ENCODE measurements at regions not wholly inside any gene's neighbourhood (a gene's known extent, or its start where the extent isn't known, plus 50 kb on each side); places are given as distances from the start of the nearest gene placed in this dataset.
A peak's percentile ranks its signal among the peaks of the same experiment; 100 is the strongest.
"Not testable (repeated sequence)": the region's sequence is repeated elsewhere in the genome, so short reads cannot be mapped to it uniquely, and the experiment has no call there.

DNA sequence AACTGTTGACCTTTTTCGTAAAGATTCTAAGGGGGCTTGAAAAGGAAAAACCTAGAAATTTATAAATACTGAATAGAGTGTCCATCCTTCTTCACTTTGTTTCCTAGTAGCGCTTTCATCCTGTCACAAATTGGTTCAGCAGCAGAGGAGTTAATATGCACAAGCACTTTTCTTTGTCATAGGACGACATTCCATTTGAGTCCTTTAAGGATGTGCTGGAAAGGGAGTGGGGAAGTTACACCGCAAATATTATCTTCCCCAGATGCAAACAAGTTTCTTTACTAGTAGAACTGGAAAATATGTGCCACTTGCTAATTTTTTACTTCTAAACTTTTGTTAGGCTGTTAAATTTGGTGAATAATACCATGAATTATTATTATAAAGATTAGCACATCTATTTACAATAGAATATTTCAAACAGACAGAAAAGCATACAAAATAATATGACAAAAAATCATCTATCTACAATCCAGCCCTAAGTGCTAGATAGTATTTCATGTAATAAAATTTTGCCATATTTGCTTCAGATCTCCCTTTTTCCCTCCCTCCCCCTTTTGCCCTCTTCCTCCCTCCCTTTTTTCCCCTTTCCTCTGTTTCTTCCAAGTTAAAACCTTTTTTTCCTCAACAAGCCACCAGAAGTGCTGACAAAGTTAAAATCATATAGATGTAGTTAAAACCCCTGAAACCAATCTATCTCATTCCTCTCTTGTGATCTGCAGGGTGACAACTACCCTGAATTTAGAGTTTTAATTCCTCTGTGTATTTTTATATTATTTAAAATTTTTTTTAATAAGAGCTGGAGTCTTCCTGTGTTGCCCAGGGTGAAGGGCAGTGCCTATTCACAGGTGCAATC is 50.5 kb upstream of the MAP4K3 start:
- Mint-ChIP-seq H3K27me3 (peaks cover 0 to 2% (median 0%) of the 10 kb centered on the region in 5 donors), H3K36me3 (peaks cover 0 to 2% (median 0%) of the 10 kb centered on the region in 3 donors), H3K27ac (no peak overlapping the region), H3K4me3 (no peak overlapping the region), H3K4me1 (peaks cover 0 to 20% (median 1%) of the 10 kb centered on the region in 4 donors), H3K9me3 (no peaks in the 10 kb centered on the region)
- POLR2A ChIA-PET = no interaction called here
- ATAC-seq = no peak
- DNase-seq = no peak

DNA sequence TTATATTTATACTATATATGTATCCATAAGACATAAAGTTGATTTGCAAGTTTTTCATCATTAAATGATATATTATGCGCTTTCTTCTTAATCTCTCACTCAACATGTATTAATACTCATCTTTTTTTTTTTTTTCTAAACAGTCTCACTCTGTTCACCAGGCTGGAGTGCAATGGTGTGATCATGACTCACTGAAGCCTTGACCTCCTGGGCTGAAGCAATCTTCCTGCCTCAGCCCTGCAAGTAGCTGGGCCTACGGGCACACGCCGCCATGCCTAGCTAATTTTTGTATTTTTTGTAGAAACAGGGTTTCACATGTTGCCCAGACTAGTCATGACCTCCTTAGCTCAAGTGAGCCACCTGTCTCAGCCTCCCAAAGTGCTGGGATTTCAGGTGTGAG is 51.4 kb upstream of the MAP4K3 start:
- POLR2A ChIA-PET = no interaction called here
- DNase-seq (no peak), ATAC-seq (no peak)
- no peaks in the 10 kb centered on the region for H3K9me3 Mint-ChIP-seq
- no peak overlapping the region for H3K27ac Mint-ChIP-seq
- H3K4me1 Mint-ChIP-seq = peaks cover 0 to 23% (median 1%) of the 10 kb centered on the region in 4 donors
- H3K4me3 Mint-ChIP-seq = no peak overlapping the region
- H3K27me3 Mint-ChIP-seq = peaks cover 0 to 2% (median 0%) of the 10 kb centered on the region in 5 donors
- peaks cover 0 to 2% (median 0%) of the 10 kb centered on the region in 3 donors for H3K36me3 Mint-ChIP-seq

DNA sequence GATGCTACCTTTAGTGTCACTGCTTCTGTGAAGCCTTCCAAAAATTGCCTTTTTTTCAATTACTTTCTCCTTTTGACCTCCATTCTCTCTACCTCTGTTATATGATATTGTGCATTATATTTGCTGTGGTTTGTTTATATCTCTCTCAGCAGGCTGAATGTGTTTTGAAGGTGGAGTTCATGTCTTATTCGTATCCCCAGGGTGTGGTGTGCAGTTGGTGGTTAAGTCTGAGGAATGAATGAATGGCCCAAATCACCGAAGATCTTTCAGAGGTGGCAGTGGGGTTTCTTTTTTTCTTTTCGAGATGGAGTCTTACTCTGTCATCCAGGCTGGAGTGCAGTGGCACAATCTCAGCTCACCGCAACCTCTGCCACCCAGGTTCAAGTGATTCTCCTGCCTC is 53.5 kb upstream of the MAP4K3 start:
- Mint-ChIP-seq H3K4me1 (peaks cover 0 to 32% (median 0%) of the 10 kb centered on the region in 4 donors), H3K27ac (no peak overlapping the region), H3K27me3 (peaks cover 0 to 2% (median 0%) of the 10 kb centered on the region in 5 donors), H3K9me3 (no peaks in the 10 kb centered on the region), H3K36me3 (peaks cover 0 to 2% (median 0%) of the 10 kb centered on the region in 3 donors), H3K4me3 (no peak overlapping the region)
- ATAC-seq (no peak), DNase-seq (no peak)
- POLR2A ChIA-PET = no interaction called here

DNA sequence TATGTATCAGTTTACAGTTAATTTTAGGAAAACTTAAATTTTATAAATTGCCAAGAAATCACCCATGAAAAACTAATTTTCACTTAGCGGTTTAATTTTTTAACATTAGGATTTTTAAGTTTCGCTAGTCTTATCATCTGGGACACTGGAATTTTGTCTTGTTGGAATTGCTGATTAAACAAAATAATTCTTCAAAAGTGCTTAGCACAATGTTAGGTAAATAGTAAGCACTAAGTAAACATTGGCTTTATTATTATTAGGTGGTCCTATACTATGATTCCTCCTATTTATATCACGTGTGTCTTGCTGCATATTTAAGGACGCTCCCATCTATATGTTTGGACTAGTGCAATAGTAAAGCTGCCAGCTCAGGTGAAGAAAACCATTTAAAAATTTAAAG is 54.6 kb upstream of the MAP4K3 start:
- H3K27me3 Mint-ChIP-seq = peaks cover 0 to 2% (median 0%) of the 10 kb centered on the region in 5 donors
- H3K4me3 Mint-ChIP-seq = peak overlapping the region in 1 of 10 donors; percentile 52
- peaks cover 0 to 2% (median 0%) of the 10 kb centered on the region in 9 donors for H3K9me3 Mint-ChIP-seq
- POLR2A ChIA-PET = no interaction called here
- H3K4me1 Mint-ChIP-seq = peaks cover 0 to 32% (median 0%) of the 10 kb centered on the region in 4 donors
- ATAC-seq = no peak
- DNase-seq = no peak
- H3K27ac Mint-ChIP-seq = peak overlapping the region in 1 of 10 donors; percentile 27
- H3K36me3 Mint-ChIP-seq = peaks cover 0 to 2% (median 0%) of the 10 kb centered on the region in 3 donors

DNA sequence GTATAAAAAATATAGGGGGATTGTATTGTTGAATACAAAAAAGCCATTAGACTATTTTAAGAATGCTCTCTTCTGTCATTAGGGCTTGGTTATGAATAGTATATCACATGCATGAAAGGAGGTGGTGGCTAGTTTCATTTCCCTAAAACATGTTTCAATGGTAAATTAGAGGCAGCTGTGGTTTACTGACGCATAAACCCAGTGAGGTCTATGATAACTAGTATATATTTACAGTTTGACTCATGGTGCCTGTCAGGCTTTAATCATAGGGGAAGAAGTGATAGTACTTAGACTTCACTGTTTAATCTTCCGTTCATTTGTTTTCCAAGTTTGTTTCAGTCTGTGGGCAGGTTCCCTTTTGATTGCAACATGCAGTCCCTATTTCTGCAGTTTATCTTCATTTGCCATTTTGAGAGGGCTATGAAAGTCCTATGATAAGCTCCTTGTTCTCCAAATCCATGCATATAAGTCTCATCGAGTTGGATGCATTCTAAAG is 55.1 kb upstream of the MAP4K3 start:
- DNase-seq = no peak
- Mint-ChIP-seq H3K4me3 (peak overlapping the region in 1 of 10 donors; percentile 52), H3K27ac (peak overlapping the region in 2 of 10 donors; percentile 27 to 56), H3K4me1 (peaks cover 0 to 32% (median 0%) of the 10 kb centered on the region in 4 donors), H3K27me3 (peaks cover 0 to 2% (median 0%) of the 10 kb centered on the region in 5 donors), H3K9me3 (peaks cover 0 to 2% (median 0%) of the 10 kb centered on the region in 9 donors), H3K36me3 (no peaks in the 10 kb centered on the region)
- peak in 1 of 2 donors; percentile 57 for ATAC-seq
- POLR2A ChIA-PET = no interaction called here

DNA sequence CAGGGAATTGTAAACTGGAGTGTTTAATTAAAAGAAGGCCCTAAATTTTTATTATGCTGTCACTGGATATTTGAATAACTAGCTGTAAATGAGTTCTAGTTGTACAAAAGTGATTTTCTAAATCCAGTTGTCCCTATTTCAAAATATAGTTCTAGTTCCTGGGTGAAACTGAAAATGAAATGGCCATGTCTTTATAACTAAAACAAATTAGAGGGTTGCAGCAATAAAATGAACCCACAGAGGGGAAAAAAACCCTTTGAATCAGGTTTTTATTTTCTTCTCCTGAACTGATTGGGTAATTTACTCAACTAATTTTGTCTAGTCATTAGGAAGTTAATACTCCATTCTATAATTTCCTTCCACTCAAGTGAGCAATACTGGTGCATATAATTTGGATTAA is 55.6 kb upstream of the MAP4K3 start:
- H3K9me3 Mint-ChIP-seq = peaks cover 0 to 3% (median 0%) of the 10 kb centered on the region in 9 donors
- POLR2A ChIA-PET = no interaction called here
- peaks cover 0 to 32% (median 0%) of the 10 kb centered on the region in 4 donors for H3K4me1 Mint-ChIP-seq
- H3K36me3 Mint-ChIP-seq = peaks cover 0 to 5% (median 4%) of the 10 kb centered on the region in 3 donors
- DNase-seq (no peak), ATAC-seq (no peak)
- peak overlapping the region in 1 of 10 donors; percentile 52 for H3K4me3 Mint-ChIP-seq
- peaks cover 0 to 2% (median 0%) of the 10 kb centered on the region in 5 donors for H3K27me3 Mint-ChIP-seq
- H3K27ac Mint-ChIP-seq = peak overlapping the region in 1 of 10 donors; percentile 27

DNA sequence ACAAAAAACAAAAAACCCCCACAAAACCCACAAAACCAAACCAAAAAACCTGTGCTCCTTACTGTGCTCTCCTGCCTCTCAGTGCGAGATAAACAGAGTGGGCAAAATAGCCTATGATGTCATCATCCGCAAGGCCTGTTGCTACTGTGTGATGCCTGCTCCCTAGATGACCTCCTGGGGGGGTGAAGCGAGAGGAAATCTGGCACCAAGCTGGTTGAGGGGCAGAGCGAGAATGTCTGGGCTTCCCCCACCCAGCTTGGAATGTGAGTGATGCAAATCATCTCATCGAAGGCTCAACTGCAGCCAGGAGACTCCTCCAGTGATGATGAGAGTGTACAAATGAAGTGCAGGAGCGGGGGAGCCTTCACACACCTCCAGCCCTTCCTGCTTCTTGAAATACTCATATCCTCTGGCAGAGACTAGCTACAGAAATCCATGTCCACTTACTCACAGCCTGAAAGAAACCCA is 57.7 kb upstream of the MAP4K3 start:
- peaks cover 0 to 32% (median 0%) of the 10 kb centered on the region in 4 donors for H3K4me1 Mint-ChIP-seq
- DNase-seq (no peak), ATAC-seq (no peak)
- peaks cover 0 to 2% (median 0%) of the 10 kb centered on the region in 5 donors for H3K27me3 Mint-ChIP-seq
- H3K4me3 Mint-ChIP-seq = no peak overlapping the region
- H3K9me3 Mint-ChIP-seq = peaks cover 0 to 10% (median 2%) of the 10 kb centered on the region in 9 donors
- H3K27ac Mint-ChIP-seq = no peak overlapping the region
- POLR2A ChIA-PET = no interaction called here
- peaks cover 0 to 5% (median 4%) of the 10 kb centered on the region in 3 donors for H3K36me3 Mint-ChIP-seq

DNA sequence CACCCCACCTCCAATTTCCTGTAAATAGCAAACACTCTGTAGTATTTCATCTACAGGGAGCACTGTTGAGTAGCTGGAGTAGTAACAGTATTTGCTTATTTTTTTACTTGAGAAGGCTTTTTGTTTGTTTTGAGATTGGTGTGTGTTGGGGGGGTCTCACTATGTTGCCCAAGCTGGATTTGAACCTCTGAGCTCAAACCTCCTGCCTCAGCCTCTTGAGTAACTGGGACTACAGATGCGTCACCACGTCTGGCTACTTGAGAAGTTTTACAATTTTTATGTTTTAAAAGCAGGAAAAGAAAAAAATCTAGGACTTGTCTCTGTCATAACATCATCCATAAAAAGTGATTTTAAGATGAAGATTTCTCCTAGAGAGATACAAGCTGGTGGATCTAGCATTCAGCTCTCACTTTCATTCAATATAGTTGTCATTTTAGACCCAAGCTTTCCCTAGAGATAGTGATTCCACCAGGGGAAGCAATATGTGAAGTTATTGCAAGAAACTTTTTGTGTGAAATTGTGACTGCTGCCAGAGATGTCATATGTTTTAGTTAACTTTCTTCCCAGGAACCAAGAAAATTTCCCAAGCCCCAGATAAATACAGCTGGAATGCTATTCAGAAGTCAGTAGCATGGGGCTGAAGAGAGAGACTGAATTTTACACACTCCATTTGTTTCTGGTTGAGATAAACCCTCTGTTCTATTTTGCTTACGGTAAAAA is 60.2 kb upstream of the MAP4K3 start:
- peaks cover 0 to 21% (median 4%) of the 10 kb centered on the region in 9 donors for H3K9me3 Mint-ChIP-seq
- no peak for ATAC-seq
- H3K27ac Mint-ChIP-seq = no peak overlapping the region
- no peak for DNase-seq
- H3K4me1 Mint-ChIP-seq = peaks cover 0 to 22% (median 0%) of the 10 kb centered on the region in 4 donors
- H3K36me3 Mint-ChIP-seq = peaks cover 0 to 15% (median 4%) of the 10 kb centered on the region in 3 donors
- POLR2A ChIA-PET = no interaction called here
- H3K4me3 Mint-ChIP-seq = no peak overlapping the region
- peaks cover 0 to 10% (median 0%) of the 10 kb centered on the region in 5 donors for H3K27me3 Mint-ChIP-seq

DNA sequence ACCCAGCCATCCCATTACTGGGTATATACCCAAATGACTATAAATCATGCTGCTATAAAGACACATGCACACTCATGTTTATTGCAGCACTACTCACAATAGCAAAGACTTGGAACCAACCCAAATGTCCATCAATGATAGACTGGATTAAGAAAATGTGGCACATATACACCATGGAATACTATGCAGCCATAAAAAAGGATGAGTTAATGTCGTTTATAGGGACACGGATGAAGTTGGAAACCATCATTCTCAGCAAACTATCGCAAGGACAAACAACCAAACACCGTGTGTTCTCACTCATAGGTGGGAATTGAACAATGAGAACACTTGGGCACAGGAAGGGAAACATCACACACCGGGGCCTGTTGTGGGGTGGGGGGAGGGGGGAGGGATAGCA is 61.1 kb upstream of the MAP4K3 start:
- H3K4me3 Mint-ChIP-seq, DNase-seq, H3K27ac Mint-ChIP-seq, POLR2A ChIA-PET, ATAC-seq: not testable (repeated sequence)
- peaks cover 0 to 21% (median 4%) of the 10 kb centered on the region in 9 donors for H3K9me3 Mint-ChIP-seq
- peaks cover 0 to 15% (median 6%) of the 10 kb centered on the region in 3 donors for H3K36me3 Mint-ChIP-seq
- peaks cover 0 to 16% (median 0%) of the 10 kb centered on the region in 4 donors for H3K4me1 Mint-ChIP-seq
- peaks cover 0 to 17% (median 6%) of the 10 kb centered on the region in 5 donors for H3K27me3 Mint-ChIP-seq

DNA sequence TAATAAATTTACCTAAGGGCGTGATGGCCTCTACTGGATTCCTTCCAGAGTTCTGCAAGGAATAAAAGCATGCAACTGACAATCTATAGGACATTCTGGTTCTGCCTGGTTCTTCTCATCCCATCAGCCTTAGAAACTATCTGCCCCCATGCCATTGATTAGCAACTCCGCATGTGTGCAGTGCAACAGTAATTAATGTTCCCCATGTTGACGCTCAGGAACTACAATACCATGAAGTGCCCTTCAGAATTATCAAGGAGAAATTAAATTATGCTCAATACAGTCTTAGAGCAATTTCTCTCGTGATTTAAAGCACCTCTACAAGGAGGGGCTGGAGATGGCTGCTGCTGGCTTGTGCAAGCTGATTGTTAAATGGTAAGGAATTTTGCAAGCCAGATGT is 61.7 kb upstream of the MAP4K3 start:
- H3K27me3 Mint-ChIP-seq = peaks cover under 1 to 17% (median 6%) of the 10 kb centered on the region in 5 donors
- ATAC-seq = no peak
- peaks cover 0 to 12% (median 0%) of the 10 kb centered on the region in 4 donors for H3K4me1 Mint-ChIP-seq
- H3K36me3 Mint-ChIP-seq = peaks cover 0 to 15% (median 6%) of the 10 kb centered on the region in 3 donors
- no peak for DNase-seq
- no peak overlapping the region for H3K27ac Mint-ChIP-seq
- H3K4me3 Mint-ChIP-seq = no peak overlapping the region
- POLR2A ChIA-PET = no interaction called here
- H3K9me3 Mint-ChIP-seq = peaks cover 0 to 21% (median 4%) of the 10 kb centered on the region in 9 donors

DNA sequence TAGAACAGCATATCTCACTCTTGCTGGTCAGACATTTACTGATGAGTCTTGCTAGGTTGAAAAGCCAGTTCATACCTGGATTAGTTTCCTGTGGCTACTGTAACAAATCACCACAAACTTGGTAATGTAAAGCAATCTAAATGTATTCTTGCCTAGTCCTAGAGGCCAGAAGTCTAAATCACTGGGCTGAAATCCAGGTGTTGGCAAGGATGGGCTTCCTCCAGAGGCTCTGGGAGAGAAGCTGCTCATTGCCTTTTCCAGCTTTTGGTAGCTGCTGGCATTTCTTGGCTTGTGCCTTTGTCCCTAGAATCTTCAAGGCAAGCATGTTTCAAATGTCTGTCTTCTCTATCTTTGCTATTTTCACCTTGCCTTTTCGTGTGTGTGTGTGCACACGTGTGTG is 62.3 kb upstream of the MAP4K3 start:
- Mint-ChIP-seq H3K27me3 (peaks cover 5 to 17% (median 6%) of the 10 kb centered on the region in 5 donors), H3K4me1 (peaks cover 0 to 17% (median 0%) of the 10 kb centered on the region in 4 donors), H3K9me3 (peaks cover 0 to 21% (median 4%) of the 10 kb centered on the region in 9 donors), H3K4me3 (no peak overlapping the region), H3K36me3 (peaks cover 0 to 15% (median 7%) of the 10 kb centered on the region in 3 donors), H3K27ac (no peak overlapping the region)
- no peak for ATAC-seq
- POLR2A ChIA-PET = no interaction called here
- no peak for DNase-seq

DNA sequence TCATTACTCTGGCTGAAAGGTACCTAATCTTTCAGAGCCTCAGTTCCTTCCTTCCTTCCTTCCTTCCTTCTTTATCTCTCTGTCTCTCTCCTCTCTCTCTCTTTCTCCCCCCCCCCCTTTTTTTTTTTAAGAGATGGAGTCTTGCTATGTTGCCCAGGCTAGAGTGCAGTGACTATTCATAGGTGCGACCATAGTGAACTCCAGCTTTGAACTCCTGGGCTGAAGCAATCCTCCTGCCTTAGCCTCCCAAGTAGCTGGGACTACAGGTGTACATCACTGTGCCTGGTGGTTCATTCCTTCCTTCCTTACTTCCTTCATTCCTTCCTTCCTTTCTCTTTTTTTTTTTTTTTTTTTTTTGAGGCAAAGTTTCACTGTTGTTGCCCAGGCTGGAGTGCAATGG is 64.3 kb upstream of the MAP4K3 start:
- DNase-seq (no peak), ATAC-seq (no peak)
- Mint-ChIP-seq H3K4me1 (peaks cover 0 to 9% (median 0%) of the 10 kb centered on the region in 4 donors), H3K27me3 (peaks cover 5 to 17% (median 7%) of the 10 kb centered on the region in 5 donors), H3K9me3 (peaks cover 0 to 21% (median 4%) of the 10 kb centered on the region in 9 donors), H3K36me3 (peaks cover 0 to 15% (median 10%) of the 10 kb centered on the region in 3 donors), H3K27ac (no peak overlapping the region), H3K4me3 (no peak overlapping the region)
- POLR2A ChIA-PET = no interaction called here
